Naive thymus-derived CD4-positive, alpha-beta T cell (primary cell): ENCODE measurements at regions not wholly inside any gene's neighbourhood (a gene's known extent, or its start where the extent isn't known, plus 50 kb on each side); places are given as distances from the start of the nearest gene placed in this dataset.

Source experiments
- ATAC-seq: fragments of 150-1000 bp; cut with Tn5 transposase; 2 replicates; pipeline ENCODE4 v1.10.0; 2021; ENCODE audit warnings: mild to moderate bottlenecking, moderate library complexity
- CTCF ChIA-PET: fragments of 350-600 bp; sonication (Branson Sonifier 250); formaldehyde crosslinking; loops from one replicate; lab custom pipeline; 2021; ENCODE audit warnings: antibody characterized with exemption; lab: Charles Lee
- POLR2A ChIA-PET: fragments of 350-600 bp; sonication (Branson Sonifier 250); formaldehyde crosslinking; loops from one replicate; lab custom pipeline; 2021; ENCODE audit warnings: antibody characterized with exemption, inconsistent platforms; lab: Charles Lee
- DNase-seq, 9 donors: peaks; one replicate each; pipeline versions ENCODE4 v3.0.0 to v3.0.0-alpha.2; 2020 to 2022; ENCODE audit warnings: mixed read lengths in 1 of 9
- H3K27ac ChIP-seq: one replicate; pipeline ENCODE4 v1.7.0; 2013; ENCODE audit warnings: mild to moderate bottlenecking, low read depth, low read length, moderate library complexity
- H3K27me3 ChIP-seq, 2 donors: one replicate each; pipeline ENCODE4 v1.7.0; 2013; ENCODE audit warnings: low read length in 2 of 2, mild to moderate bottlenecking in 2 of 2, moderate library complexity in 2 of 2; ENCODE audit not compliant: control insufficient read depth in 2 of 2, insufficient read depth in 2 of 2
- H3K36me3 ChIP-seq, 3 experiments: 1 replicate in 2 of 3; 2 replicates in 1 of 3; pipeline ENCODE4 v1.7.0; 2013; ENCODE audit warnings: low read length in 3 of 3, mild to moderate bottlenecking in 3 of 3, moderate library complexity in 1 of 3; ENCODE audit not compliant: insufficient read depth in 3 of 3, control insufficient read depth in 2 of 3
- H3K4me1 ChIP-seq, 2 donors: one replicate each; pipeline ENCODE4 v1.7.0; 2013; ENCODE audit warnings: low read length in 2 of 2, mild to moderate bottlenecking in 2 of 2, moderate library complexity in 1 of 2; ENCODE audit not compliant: control insufficient read depth in 2 of 2, insufficient read depth in 2 of 2
- H3K4me3 ChIP-seq: 2 replicates; pipeline ENCODE4 v1.7.0; 2013; ENCODE audit warnings: mild to moderate bottlenecking, low read length
- H3K9me3 ChIP-seq, 3 experiments: 1 replicate in 2 of 3; 2 replicates in 1 of 3; pipeline ENCODE4 v1.7.0; 2013; ENCODE audit warnings: low read length in 3 of 3; ENCODE audit not compliant: control insufficient read depth in 2 of 3
- H3K27ac Mint-ChIP-seq, 9 donors: one replicate each; pipeline ENCODE4 v1.8.0; 2020 to 2022; ENCODE audit warnings: mixed read lengths in 9 of 9, mild to moderate bottlenecking in 8 of 9, moderate library complexity in 5 of 9, inconsistent platforms in 2 of 9
- H3K27me3 Mint-ChIP-seq, 5 donors: one replicate each; pipeline ENCODE4 v1.8.0; 2021 to 2022; ENCODE audit warnings: mixed read lengths in 5 of 5, mild to moderate bottlenecking in 1 of 5
- H3K36me3 Mint-ChIP-seq, 5 donors: one replicate each; pipeline ENCODE4 v1.8.0; 2020 to 2022; ENCODE audit warnings: mixed read lengths in 5 of 5, mild to moderate bottlenecking in 3 of 5, inconsistent platforms in 1 of 5
- H3K4me1 Mint-ChIP-seq, 7 donors: one replicate each; pipeline ENCODE4 v1.8.0; 2020 to 2022; ENCODE audit warnings: mixed read lengths in 7 of 7, mild to moderate bottlenecking in 3 of 7, inconsistent platforms in 1 of 7
- H3K4me3 Mint-ChIP-seq, 10 donors: one replicate each; pipeline ENCODE4 v1.8.0; 2020 to 2022; ENCODE audit warnings: mild to moderate bottlenecking in 10 of 10, mixed read lengths in 10 of 10, moderate library complexity in 6 of 10, inconsistent platforms in 2 of 10
- H3K9me3 Mint-ChIP-seq, 11 donors: one replicate each; pipeline ENCODE4 v1.8.0; 2020 to 2022; ENCODE audit warnings: mixed read lengths in 11 of 11, mild to moderate bottlenecking in 4 of 11, inconsistent platforms in 1 of 11, moderate library complexity in 1 of 11
- intact Hi-C, 2 donors: fragments of 100-400 bp; cut with micrococcal nuclease; formaldehyde crosslinking; loops; one replicate each; pipeline ENCODE4 v1.15.1; 2023

DNA sequence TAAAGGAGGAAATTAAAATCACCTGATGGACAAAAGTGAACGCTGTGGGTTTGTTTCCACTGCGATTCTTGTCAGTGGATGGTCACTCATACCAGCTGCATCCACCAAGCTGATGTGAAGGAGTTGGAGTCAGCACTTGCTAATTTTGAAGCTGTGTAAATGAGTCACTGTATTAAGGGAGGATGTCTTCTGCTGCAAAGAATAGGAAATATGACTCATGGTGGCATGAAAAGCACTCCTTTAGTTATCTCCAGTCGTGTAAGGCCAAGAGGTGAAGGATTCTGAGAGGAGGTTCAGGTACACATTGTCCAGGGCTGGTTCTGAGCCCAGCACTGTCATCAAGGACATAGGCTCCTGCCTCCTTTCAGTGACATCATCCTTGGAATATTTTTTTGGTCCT, 71.7 kb upstream of the SKOR2 start:
- no peaks in the 10 kb centered on the region for H3K36me3 ChIP-seq
- intact Hi-C loops = no loop called here
- H3K4me1 ChIP-seq = no peaks in the 10 kb centered on the region
- H3K27me3 Mint-ChIP-seq = peaks cover 0 to 12% (median 6%) of the 10 kb centered on the region in 5 donors
- H3K4me3 ChIP-seq = no peak overlapping the region
- ATAC-seq = no peak
- H3K36me3 Mint-ChIP-seq = no peaks in the 10 kb centered on the region
- H3K27ac Mint-ChIP-seq = no peak overlapping the region
- H3K4me1 Mint-ChIP-seq = peaks cover 0 to 13% (median 0%) of the 10 kb centered on the region in 7 donors
- ChIA-PET POLR2A (no interaction called here), CTCF (no interaction called here)
- H3K27me3 ChIP-seq = no peaks in the 10 kb centered on the region
- H3K9me3 Mint-ChIP-seq = peaks cover 0 to 7% (median 0%) of the 10 kb centered on the region in 11 donors
- no peaks in the 10 kb centered on the region for H3K9me3 ChIP-seq
- DNase-seq = no peak
- H3K27ac ChIP-seq = no peak overlapping the region
- no peak overlapping the region for H3K4me3 Mint-ChIP-seq

DNA sequence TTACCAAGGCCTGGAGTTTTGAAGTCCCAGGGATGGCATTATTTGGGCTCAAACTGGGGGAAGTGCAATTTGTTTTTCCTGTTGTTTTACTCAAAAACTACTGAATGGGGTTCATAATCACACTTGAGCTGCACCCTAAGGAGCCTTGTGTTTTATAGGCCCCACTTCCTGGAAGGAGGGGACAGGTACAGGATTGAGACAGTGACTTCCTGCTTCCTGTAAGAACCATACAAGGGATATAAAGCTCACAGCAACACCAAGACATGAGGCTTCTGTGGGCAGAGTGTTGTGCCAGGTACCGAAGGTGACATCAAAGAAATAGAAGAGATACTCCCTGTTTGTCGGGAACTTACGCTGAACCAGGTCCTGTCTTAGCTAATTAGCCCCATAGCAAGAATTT, 70.4 kb upstream of the SKOR2 start:
- ATAC-seq (no peak), DNase-seq (no peak)
- Mint-ChIP-seq H3K4me3 (no peak overlapping the region), H3K4me1 (peaks cover 0 to 17% (median 0%) of the 10 kb centered on the region in 7 donors), H3K36me3 (no peaks in the 10 kb centered on the region), H3K9me3 (peaks cover 0 to 7% (median 0%) of the 10 kb centered on the region in 11 donors), H3K27ac (no peak overlapping the region), H3K27me3 (peaks cover 6 to 11% (median 8%) of the 10 kb centered on the region in 5 donors)
- Histone ChIP-seq H3K4me1 (no peaks in the 10 kb centered on the region), H3K27me3 (no peaks in the 10 kb centered on the region), H3K9me3 (no peaks in the 10 kb centered on the region), H3K27ac (no peak overlapping the region), H3K36me3 (no peaks in the 10 kb centered on the region), H3K4me3 (no peak overlapping the region)
- ChIA-PET CTCF (interaction anchor here (0.7 kb wide), 1 partner anchor 30 kb away, joined by 4 read pairs; no protein-coding TSS in a partner anchor), POLR2A (no interaction called here)
- intact Hi-C loops = no loop called here

DNA sequence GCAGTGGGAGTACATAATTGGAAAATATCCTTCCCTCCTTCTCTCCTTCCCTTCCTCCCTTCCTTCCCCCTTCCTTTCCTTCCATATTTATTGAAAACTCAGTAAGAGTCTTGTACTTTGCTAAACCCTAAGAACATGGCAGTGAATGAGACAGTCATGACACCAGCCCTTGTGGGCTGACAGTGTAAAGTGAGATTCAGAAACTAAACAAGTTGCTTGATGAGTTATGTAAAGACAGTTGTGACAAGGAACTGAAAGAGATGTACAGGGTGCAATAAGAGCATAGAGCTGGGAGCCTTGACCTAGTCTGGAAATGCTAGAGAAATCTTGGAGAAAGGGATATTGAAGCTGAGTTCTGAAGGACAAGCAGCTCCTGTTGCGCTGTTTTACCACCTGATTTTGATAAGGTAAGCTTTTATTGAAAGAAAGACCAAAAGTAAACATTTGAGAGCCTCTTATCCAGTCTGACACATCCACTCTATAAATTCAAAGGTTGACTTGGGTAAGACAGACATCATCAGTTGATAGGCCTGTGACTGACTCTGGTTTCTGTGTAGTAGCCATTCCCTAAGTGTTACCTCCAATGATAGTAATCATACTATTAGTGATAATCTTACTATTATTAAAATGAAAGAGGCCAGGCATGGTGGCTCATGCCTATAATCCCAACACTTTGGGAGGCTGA, 66.5 kb upstream of the SKOR2 start:
- ChIA-PET POLR2A (no interaction called here), CTCF (no interaction called here)
- intact Hi-C loops = no loop called here
- Histone ChIP-seq H3K4me1 (no peaks in the 10 kb centered on the region), H3K4me3 (no peak overlapping the region), H3K9me3 (no peaks in the 10 kb centered on the region), H3K36me3 (no peaks in the 10 kb centered on the region), H3K27ac (no peak overlapping the region), H3K27me3 (no peaks in the 10 kb centered on the region)
- Mint-ChIP-seq H3K4me3 (no peak overlapping the region), H3K9me3 (peaks cover 0 to 7% (median 0%) of the 10 kb centered on the region in 11 donors), H3K36me3 (no peaks in the 10 kb centered on the region), H3K4me1 (peaks cover 0 to 13% (median 0%) of the 10 kb centered on the region in 7 donors), H3K27ac (no peak overlapping the region), H3K27me3 (peaks cover 6 to 16% (median 10%) of the 10 kb centered on the region in 5 donors)
- DNase-seq (no peak), ATAC-seq (no peak)

DNA sequence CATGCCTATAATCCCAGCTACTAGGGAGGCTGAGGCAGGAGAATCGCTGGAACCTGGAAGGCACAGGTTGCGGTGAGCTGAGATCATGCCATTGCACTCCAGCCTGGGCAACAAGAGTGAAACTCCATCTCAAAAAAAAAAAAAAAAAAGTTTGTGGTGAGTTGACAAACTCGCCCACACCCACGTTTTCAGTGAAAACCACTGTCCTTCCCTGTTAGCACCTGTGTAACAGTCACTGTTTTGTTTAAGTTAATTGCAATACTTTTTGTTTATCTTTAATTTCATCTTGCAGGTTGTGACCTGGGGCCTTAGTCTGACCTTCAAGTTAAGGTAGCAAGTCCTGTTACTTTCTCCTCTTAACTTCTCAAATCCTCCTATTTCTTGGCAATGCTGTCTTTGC, 65.5 kb upstream of the SKOR2 start:
- peaks cover 9 to 20% (median 15%) of the 10 kb centered on the region in 5 donors for H3K27me3 Mint-ChIP-seq
- Histone ChIP-seq H3K36me3 (no peaks in the 10 kb centered on the region), H3K27ac (no peak overlapping the region), H3K4me1 (no peaks in the 10 kb centered on the region), H3K4me3 (no peak overlapping the region), H3K9me3 (no peaks in the 10 kb centered on the region), H3K27me3 (no peaks in the 10 kb centered on the region)
- CTCF ChIA-PET = no interaction called here
- H3K4me1 Mint-ChIP-seq = peaks cover 0 to 5% (median 0%) of the 10 kb centered on the region in 7 donors
- H3K27ac Mint-ChIP-seq = no peak overlapping the region
- intact Hi-C loops = no loop called here
- no peak overlapping the region for H3K4me3 Mint-ChIP-seq
- H3K9me3 Mint-ChIP-seq = peaks cover 0 to 7% (median 0%) of the 10 kb centered on the region in 11 donors
- ATAC-seq = no peak
- POLR2A ChIA-PET = no interaction called here
- no peak for DNase-seq
- H3K36me3 Mint-ChIP-seq = no peaks in the 10 kb centered on the region

DNA sequence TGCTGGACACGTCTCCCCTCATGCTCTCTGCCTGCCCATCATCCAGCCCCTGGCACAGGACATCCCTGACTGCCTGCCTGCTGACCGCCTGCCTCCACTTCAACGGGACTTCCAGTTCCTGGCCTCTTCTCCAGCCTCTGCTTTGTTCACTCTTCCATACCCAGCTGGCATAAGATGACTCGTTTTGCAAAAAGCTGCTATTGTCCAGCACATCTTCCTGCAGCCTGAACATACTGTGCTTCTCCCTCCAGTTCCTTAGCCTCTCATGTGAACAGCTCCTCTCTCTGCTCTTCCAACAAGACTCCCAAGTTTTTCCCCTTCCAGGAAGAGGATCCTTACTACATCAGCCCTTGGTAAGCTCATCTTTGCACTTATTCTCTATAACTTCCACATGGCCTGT, 62.4 kb upstream of the SKOR2 start:
- intact Hi-C loops = no loop called here
- Histone ChIP-seq H3K36me3 (no peaks in the 10 kb centered on the region), H3K9me3 (no peaks in the 10 kb centered on the region), H3K4me3 (no peak overlapping the region), H3K27ac (no peak overlapping the region), H3K4me1 (no peaks in the 10 kb centered on the region), H3K27me3 (no peaks in the 10 kb centered on the region)
- Mint-ChIP-seq H3K27ac (no peak overlapping the region), H3K4me3 (no peak overlapping the region), H3K36me3 (no peaks in the 10 kb centered on the region), H3K4me1 (peaks cover 0 to 4% (median 0%) of the 10 kb centered on the region in 7 donors), H3K27me3 (peaks cover 8 to 27% (median 21%) of the 10 kb centered on the region in 5 donors), H3K9me3 (no peaks in the 10 kb centered on the region)
- ATAC-seq (no peak), DNase-seq (no peak)
- ChIA-PET POLR2A (no interaction called here), CTCF (no interaction called here)

DNA sequence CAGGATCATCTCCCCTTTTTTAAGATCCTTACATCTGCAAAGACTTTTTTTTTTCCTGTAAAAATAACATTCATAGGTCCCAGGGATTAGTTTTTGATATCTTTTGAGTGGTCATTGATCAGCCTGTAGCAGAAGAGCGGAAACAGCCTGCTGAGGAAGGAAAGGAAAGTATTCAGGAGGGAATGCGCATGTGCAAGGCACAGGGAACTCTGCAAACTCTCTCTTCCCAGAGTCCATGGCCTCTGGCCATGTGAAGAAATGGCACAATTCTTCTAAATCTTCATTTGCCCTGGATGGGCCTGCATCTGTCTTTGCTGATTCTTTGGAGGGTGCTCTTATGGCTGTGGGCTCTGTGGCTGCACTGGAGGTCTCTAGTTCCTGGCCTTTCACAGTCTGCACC, 60.1 kb upstream of the SKOR2 start:
- ChIA-PET CTCF (no interaction called here), POLR2A (no interaction called here)
- no peaks in the 10 kb centered on the region for H3K27me3 ChIP-seq
- no peaks in the 10 kb centered on the region for H3K36me3 ChIP-seq
- intact Hi-C loops = no loop called here
- ATAC-seq = no peak
- Mint-ChIP-seq H3K27me3 (peaks cover 4 to 18% (median 15%) of the 10 kb centered on the region in 5 donors), H3K9me3 (no peaks in the 10 kb centered on the region), H3K4me3 (no peak overlapping the region), H3K36me3 (no peaks in the 10 kb centered on the region), H3K27ac (no peak overlapping the region), H3K4me1 (no peaks in the 10 kb centered on the region)
- no peak overlapping the region for H3K27ac ChIP-seq
- H3K4me1 ChIP-seq = no peaks in the 10 kb centered on the region
- H3K4me3 ChIP-seq = no peak overlapping the region
- H3K9me3 ChIP-seq = no peaks in the 10 kb centered on the region
- no peak for DNase-seq
